HG02870 (cell line): ENCODE measurements at regions not wholly inside any gene's neighbourhood (a gene's known extent, or its start where the extent isn't known, plus 50 kb on each side); places are given as distances from the start of the nearest gene placed in this dataset.

Experiments
- ATAC-seq: cut with Tn5 transposase; IDR thresholded peaks from one replicate; pipeline ENCODE4 v1.9.1; 2021; ENCODE audit warnings: mild to moderate bottlenecking, moderate library complexity; ENCODE audit not compliant: unreplicated experiment

DNA sequence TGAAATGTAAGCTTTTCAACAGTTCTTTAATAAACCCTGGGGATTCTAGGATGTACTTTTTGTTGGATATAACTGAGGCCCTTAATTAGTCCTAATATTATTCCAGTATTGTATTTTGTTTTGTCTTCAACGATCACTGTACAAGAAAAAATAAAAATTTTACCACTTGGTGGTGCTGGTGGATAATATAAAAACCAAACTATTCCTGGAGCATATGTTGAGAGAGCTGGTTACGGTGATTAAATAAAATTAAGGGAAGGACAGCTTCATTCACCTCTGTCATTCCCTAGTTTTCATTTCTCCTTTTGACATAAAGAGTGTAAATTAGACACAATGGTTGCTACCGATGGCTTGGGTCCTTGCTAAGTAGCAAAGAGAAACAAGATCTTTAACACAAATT lies 598.6 kb upstream of the PCDH20 start:
- ATAC-seq = no peak

DNA sequence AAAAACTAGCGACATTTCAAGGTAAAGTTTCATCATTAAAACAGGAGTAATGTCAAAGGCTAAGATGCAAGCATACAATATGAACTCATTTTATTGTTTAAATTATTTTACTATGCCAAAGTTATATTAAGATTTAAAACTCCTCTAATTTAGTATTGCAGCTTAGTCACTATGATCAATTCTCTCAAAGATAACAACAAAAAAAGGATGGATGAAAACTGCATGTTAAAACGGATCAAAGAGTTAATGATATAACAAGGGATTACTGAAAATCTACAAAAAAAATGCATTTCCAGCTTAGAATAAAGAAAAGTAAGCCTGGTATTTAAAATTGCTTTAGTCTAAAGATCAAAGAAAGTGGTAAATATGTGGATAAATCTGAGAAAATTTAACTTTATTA lies 587.8 kb upstream of the PCDH20 start:
- no peak for ATAC-seq

DNA sequence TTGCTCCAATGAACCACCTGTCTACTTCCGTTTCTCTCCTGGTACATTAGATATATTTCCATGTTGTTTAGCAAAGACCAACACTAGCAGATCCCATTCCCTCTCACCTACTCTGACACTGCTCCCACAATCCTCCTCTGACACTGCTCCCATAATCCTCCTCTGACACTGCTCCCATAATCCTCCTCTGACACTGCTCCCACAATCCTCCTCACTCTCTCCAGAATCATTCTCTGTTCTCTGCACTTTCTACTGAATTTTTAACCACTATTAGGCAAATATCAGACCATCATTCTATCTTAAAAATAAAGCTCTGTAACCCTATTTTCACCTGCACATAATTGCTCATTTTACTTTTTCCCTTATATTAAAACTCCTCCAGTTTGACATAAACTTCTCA lies 578.5 kb upstream of the PCDH20 start:
- no peak for ATAC-seq

DNA sequence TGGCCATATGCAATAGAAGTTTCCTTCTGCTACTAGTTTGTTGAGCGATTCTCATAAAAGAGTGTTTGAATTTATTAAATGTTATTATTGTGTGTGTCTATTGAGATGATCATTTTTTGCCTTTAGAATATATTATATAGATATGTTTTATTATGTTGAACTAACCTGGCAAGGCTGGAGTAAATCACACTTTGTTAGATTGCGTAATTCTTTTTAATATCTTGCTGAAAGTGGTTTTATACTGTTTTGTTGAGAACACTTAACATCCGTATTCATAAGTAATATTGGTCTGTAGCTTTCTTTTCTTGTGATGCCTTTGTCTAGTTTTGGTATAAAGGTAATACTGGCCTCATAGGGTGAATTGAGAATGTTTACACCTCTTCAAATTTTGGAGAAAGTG lies 574.3 kb upstream of the PCDH20 start:
- no peak for ATAC-seq

DNA sequence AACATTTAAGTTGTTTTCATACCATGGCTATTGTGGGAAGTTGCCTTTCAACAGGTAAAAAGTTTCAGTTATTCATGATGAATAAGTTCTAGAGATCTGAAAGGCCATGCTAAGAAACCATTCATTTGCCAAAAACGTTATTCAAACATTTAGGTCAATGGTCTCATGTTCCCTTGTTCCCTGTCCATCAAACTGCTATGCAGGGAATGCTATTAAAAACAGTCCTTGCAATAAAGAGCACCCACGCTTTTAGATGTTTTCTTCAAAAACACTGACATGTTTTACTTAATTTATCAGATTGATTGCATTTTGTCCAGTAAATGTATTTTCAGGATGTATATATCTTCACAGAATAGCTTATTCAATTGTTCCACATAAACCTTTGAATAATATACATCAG lies 573.2 kb upstream of the PCDH20 start:
- ATAC-seq = no peak

DNA sequence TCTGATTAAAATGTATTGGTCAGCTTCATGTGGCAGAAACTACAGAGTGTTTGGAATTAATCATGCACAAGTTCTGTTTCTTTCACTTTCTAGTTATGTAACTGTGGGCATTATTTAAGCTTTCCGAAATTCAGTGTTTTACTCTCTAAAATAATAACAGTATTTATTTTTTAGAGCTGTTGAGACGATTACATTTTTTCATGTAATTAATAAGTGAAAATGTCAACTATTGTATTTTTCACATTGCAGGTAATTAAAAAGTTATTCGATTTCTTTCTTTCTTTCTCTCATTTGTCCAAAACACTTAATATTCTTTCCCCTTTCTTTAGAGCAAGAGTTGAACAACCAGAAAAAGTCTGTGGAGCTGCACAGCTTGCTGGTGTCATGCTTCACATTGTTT lies 559.4 kb upstream of the PCDH20 start:
- ATAC-seq = no peak

DNA sequence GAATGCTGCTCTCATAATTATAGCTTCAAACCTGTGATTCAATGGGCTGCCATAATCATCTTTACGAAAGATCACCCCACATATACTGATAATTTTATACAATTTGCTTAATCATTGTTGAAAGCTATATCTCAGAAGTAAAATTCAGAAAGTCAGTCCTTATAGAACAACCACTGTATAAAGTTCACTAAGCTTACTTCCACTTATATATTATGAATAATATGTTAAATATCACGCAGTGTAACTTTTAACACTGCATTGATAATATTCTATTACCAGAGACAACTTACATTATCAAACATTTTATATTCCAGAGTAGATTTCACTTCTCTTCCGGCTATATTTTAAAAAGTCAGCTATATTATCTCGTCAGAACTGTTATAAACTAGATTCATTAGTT lies 550.1 kb upstream of the PCDH20 start:
- ATAC-seq = no peak

DNA sequence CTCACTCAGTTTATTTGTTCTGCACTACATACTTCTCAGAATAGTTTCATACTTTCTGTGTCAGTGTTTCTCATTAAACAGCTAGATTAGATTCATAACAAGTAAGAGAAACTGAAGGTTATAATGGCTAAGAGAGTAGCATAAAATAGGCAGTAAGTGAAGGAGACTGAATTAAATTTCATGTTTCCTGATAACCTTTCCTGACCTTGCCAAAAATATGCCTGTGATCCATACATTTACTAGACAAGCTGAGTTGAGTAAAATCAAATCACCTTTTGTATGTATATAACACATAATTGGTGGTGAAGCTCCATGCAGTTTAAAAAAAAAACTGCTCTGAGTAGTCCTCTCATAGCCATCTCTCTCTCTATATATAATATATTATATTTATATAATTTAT lies 545.3 kb upstream of the PCDH20 start:
- ATAC-seq = no peak

DNA sequence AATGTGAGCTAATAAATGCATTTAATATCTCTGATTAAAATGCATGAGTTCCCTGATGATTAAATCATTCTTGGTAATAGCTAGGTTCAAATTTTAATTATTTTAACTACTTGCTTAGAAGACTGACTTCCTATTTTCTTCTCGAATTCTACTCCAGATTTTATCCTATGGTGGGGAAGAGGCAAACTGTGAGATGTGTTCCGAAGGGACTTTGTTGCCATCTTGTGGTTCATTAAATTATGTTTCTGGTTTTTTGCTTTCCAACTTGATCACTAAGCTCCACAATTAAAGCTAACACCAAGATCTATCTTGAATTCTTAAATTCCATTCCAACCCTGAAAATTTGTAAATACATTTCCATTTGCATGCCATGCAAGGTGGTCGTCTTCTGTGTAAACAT lies 538.4 kb upstream of the PCDH20 start:
- no peak for ATAC-seq

DNA sequence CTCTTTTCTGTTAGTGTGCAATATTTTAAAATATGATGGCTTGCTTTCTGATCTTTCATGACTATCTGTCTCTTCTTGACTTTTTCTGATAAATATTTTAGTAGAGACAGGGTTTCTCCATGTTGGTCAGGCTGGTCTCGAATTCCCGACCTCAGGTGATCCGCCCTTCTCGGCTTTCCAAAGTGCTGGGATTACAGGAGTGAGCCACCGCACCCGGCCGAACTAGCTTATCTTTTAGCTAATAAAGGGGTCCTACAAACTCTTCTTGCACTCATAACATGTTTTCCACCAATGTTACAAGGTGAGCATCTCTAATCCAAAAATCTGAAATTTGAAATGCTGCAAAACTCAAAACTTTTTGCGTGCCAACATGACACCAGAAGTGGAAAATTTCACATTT lies 535.2 kb upstream of the PCDH20 start:
- ATAC-seq = no peak

DNA sequence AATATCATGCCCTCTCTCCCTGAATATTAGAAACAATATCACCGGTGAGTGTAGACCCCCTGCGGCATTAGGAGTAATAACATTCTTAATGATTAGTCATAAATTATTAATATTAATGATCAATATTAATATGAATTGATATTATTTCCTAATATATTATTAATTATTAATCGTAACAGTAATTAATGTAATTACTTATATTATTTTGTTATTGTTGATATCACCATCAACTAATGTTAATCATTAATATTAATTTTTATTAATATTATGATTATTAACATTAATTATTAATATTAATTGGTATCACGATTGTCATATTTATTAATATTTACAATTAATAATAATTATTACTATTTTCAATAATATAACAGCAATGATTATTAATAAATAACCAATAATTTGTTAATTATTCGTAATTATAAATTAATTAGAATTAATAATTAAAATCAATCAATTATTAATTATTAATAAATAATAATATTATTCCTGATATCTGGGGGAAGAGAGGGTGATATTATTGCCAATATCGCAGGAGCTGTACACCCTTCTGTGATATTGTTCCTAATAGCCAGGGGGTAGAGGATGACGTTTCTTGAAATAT lies 528.8 kb upstream of the PCDH20 start:
- no peak for ATAC-seq

DNA sequence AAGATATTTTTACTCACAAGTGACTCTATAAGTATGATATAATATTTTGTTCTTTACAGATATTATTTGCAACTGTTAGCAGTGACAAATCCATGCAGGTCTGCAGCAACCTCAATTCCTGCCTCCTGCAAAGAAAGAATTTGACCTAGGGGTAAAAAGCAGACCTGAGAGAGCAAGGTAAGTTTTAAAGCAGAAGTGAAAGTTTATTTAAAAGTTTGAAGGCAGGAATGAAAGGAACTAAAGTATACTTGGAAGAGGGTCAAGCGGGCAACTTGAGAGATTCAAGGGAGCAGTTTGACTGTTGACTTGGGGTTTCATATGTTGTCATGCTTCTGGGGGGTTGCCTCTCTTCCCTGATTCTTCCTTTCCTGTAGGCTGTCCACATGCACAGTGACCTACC lies 520.1 kb upstream of the PCDH20 start:
- no peak for ATAC-seq

DNA sequence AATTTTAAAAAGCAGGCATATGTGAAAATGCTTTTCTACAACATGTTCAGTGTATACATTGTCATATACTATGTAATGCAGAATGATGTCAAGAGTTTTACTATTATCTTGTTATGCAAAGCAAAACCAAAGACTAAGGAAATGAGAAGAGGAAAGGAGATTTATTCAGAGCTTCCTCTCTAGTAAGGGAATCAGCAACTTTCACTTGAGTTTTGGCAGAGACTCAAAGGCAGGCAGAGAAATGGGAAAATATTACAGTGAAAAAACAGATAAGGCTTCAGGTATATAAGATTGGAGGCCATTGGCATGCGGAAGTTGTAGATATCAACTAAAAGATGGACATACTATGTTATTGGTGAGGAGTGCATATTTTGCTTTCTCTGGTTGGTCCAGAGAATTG lies 512.0 kb upstream of the PCDH20 start:
- no peak for ATAC-seq

DNA sequence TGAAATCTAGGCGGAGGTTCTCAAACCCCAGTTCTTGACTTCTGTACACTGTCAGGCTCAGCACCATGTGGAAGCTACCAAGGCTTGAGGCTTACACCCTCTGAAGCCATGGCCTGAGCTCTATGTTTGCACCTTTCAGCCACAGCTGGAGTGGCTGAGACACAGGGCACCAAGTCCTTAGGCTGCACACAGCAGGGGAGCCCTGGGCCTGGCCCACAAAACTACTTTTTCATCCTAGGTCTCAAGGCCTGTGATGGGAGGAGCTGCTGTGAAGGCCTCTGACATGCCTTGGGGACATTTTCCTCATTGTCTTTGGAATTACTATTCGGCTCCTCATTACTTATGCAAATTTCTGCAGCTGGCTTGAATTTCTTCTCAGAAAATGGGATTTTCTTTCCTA lies 503.2 kb upstream of the PCDH20 start:
- no peak for ATAC-seq

DNA sequence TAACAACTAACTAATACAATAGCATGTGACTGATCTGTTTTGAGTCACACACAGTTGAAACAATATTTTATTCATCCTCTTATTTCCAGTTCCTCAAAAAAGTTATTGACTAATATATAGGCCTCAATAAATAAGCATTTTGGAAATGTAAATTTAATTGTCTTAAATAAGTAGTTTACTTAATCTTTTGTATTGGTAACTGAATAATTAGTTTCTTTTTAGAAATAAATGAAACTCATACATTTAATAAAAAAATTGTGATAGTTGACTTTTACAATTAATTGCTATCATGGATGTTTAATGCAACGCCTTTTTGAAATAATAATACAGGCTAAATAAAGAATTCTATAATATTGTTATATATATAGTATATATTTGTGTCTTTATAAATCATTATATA lies 500.8 kb upstream of the PCDH20 start:
- ATAC-seq = no peak

DNA sequence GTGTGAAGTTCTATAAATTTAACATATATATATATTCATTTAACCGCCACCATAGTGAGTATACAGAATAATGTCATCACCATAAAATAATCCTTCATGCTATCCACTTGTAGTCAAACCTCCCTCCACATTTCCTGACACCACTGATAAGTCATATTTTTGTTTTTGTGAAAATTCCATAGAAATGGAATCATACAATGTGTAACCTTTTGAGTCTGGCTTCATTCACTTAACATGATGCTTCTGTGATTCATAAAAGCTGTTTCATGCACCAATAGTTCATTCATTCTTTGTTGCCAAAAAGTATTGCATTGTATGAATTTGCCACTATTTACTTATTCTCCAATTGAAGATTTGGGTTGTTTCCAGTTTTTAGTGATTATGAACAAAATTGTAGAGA lies 497.5 kb upstream of the PCDH20 start:
- no peak for ATAC-seq

DNA sequence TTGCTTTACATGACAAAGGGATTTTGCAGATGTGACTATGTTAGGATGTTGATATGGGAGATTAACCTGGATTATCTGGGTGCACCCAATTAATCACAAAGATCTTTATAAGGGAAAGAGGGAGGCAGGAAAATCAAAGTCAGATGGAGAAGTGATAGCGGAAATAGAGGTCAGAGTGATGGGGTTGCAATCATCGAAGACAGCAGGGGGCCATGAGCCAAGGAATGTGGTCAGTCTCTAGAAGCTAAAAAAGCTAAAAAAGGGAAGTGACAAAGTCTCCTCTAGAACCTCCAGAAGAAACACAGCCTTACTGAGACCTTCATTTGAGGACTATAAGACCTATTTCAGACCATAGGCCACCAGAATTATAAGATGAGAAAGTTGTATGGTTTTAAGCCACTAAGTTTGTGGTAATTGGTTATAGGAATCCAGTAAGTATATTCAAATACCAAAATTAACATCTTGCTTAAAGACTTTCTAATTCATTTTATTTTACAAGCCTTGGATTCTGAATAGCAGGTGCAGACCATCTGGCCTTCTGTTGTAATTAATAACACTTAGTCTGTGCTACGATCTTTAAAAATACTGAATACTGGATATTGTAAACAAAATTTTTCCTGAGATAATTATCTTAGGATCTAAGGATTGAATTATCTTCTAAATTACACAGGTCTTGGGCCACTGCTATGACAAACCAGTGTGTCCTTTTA lies 493.4 kb upstream of the PCDH20 start:
- ATAC-seq = no peak

DNA sequence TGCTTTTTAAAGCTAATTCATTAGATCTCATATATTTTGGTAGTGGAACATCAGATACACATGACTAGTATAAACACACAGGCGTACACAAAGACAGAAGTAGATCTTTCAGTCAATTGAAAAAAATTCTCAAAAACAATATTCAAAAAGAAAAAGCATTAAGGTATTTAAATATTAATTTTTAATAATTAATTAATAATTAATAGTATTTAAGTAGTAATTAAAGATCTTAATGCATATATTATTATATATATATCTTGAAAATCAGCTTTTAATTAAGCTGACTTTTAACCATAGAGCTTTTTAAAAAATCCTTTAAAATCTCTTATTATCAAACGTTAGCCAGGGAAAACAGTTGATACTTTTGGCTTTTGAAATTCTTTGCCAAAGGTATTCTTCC lies 489.4 kb upstream of the PCDH20 start:
- no peak for ATAC-seq

DNA sequence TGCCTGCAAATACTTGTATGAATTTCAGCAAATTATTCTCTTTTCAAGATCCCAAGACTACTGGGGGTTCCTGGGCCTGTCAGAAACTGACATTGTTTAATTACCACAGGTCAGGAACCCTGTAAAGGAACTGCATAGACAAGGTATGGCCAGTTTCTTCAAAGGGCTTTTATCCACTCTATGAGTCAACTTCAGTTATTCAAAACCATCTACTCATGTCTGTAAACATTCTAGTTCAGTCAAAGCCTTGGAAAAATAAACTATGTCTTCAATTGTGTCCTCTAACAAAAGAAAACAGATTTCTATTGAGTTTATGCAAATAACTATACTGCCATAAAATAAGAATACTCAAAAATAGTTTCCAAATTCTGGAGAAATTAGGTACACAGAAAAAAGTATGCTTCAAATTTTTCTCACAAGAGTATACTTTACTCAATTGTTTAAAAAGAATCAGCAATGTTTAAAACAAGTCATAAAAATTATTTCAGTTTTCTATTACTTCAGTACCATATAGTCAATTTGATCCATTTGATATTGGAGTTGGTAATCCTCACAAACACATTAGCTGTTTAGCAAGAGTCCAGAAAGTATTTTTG lies 486.4 kb upstream of the PCDH20 start:
- no peak for ATAC-seq

DNA sequence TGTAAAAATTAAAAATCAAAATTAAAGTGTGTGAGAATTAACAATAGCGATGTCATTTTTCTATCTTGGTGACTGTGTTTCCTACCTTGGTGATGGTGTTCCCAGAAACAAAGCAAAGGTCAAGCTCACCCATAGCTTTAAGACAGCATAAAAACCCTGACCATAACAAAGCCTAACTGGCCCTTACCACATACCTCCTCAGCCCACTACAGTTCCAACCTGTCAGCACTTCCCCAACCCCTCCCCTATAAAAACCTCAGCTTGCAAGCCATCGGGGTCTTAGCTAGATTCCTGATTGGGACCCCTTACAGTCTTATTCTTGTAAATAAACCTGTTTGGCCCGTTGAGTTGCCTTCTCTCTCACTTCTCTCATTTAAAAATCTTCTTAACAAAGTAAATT lies 484.4 kb upstream of the PCDH20 start:
- no peak for ATAC-seq

DNA sequence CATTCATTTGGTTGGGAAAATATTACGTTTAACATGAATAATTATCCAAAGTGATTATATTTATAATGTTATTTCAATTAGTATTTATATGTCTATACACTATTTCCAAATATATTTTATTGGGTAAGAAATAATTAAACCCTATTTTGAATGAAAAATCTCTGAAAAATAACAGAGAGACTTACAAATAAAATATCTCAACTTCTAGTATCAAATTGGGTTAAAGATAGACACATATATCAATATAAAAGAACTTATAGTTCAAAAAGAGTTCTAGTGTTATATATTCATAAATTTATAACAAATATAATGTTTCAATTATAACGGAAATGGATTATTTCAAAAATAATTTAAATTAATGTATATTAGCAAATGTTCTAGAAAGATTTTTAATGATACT lies 482.6 kb upstream of the PCDH20 start:
- no peak for ATAC-seq

DNA sequence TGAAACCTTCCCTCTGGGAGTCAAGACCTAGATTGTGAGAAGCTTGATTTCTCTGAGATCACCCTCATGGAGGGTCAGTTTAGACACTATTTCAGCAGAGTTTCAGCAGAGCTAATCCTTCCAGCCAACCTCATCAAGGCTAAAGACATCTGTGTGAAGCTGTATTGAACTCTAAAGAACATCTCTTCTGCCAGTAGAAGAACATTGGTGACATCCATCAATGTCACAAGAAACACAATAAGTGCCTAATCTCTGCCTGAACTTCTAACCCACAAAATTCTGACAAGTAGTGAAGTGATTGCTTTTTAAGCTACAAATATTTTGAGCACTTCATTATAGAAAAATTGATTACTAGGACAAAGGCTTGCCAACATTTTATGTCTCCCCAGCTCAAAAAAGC lies 475.8 kb upstream of the PCDH20 start:
- ATAC-seq = no peak

DNA sequence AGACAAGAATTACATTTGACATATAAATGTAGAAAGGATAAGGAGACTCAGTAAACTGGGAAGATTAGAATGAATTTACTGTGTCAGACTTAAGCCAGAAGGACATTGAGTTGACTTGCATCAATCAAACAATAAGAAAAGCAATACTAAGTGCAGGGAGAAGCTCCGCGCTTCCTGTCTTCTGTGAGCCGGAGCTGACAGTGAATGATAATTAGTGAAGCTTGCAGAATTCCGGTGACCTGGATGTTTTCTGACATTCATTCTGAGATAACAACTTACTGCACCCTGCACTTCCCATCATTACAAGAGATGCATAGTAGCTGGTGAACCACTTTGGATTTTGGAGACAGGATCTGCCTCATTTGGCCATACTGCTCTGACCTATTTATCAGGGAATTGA lies 469.2 kb upstream of the PCDH20 start:
- no peak for ATAC-seq
